Mammary epithelial cell (primary cell): ENCODE measurements at regions not wholly inside any gene's neighbourhood (a gene's known extent, or its start where the extent isn't known, plus 50 kb on each side); places are given as distances from the start of the nearest gene placed in this dataset.

Source experiments
- EZH2 ChIP-seq: IDR thresholded peaks from 2 replicates; pipeline ENCODE4 v1.6.1; 2012; ENCODE audit warnings: low read length, inconsistent platforms, borderline replicate concordance
- TF ChIP-seq, protein P1 (sequence below), 2 donors: IDR thresholded peaks in 1 of 2; conservative IDR thresholded peaks in 1 of 2; 2 replicates each; pipeline ENCODE4 v1.5.1; 2011 to 2012; ENCODE audit warnings: inconsistent platforms in 2 of 2, low read length in 2 of 2, mild to moderate bottlenecking in 2 of 2, control low read depth in 1 of 2, low read depth in 1 of 2; ENCODE audit not compliant: insufficient read depth in 1 of 2; ENCODE audit errors: extremely low read depth in 1 of 2

- TF ChIP-seq, protein P1, sequence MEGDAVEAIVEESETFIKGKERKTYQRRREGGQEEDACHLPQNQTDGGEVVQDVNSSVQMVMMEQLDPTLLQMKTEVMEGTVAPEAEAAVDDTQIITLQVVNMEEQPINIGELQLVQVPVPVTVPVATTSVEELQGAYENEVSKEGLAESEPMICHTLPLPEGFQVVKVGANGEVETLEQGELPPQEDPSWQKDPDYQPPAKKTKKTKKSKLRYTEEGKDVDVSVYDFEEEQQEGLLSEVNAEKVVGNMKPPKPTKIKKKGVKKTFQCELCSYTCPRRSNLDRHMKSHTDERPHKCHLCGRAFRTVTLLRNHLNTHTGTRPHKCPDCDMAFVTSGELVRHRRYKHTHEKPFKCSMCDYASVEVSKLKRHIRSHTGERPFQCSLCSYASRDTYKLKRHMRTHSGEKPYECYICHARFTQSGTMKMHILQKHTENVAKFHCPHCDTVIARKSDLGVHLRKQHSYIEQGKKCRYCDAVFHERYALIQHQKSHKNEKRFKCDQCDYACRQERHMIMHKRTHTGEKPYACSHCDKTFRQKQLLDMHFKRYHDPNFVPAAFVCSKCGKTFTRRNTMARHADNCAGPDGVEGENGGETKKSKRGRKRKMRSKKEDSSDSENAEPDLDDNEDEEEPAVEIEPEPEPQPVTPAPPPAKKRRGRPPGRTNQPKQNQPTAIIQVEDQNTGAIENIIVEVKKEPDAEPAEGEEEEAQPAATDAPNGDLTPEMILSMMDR (conservative IDR thresholded peaks at IDR 0.05 in 1 of 2, IDR thresholded peaks at IDR 0.05 in 1 of 2; ENCODE audit: extremely low read depth in 1 of 2, insufficient read depth in 1 of 2, low read depth in 1 of 2, low read length in 2 of 2) = no peak
- TF ChIP-seq EZH2 = no peak
These were observed 388.9 kb upstream of the JARID2 start for GRCh38 chr6:14857001-14857400.
